Hepatocyte (in vitro differentiated cells): ENCODE measurements at regions not wholly inside any gene's neighbourhood (a gene's known extent, or its start where the extent isn't known, plus 50 kb on each side); places are given as distances from the start of the nearest gene placed in this dataset.

Source experiments
- DNase-seq: peaks from one replicate; pipeline ENCODE4 v3.0.0-alpha.2; 2016; ENCODE audit warnings: low spot score
- H2AFZ ChIP-seq: fragments of 200-600 bp; sonication (generic); 2 replicates; pipeline ENCODE4 v1.6.0; 2016; ENCODE audit warnings: antibody characterized with exemption, mild to moderate bottlenecking
- H3K27ac ChIP-seq: fragments of 200-600 bp; sonication (generic); 2 replicates; pipeline ENCODE4 v1.5.1; 2016; ENCODE audit warnings: mild to moderate bottlenecking
- H3K27me3 ChIP-seq: fragments of 200-600 bp; sonication (generic); 2 replicates; pipeline ENCODE4 v1.6.1; 2016
- H3K36me3 ChIP-seq: fragments of 200-600 bp; sonication (generic); replicated peaks from 2 replicates; pipeline ENCODE4 v1.5.1; 2016; ENCODE audit warnings: low read depth; ENCODE audit not compliant: insufficient read depth
- H3K4me1 ChIP-seq: fragments of 200-600 bp; sonication (generic); 2 replicates; pipeline ENCODE4 v1.5.1; 2016; ENCODE audit warnings: mild to moderate bottlenecking, moderate library complexity; ENCODE audit not compliant: insufficient read depth
- H3K4me2 ChIP-seq: fragments of 200-600 bp; sonication (generic); 2 replicates; pipeline ENCODE4 v1.6.0; 2016
- H3K4me3 ChIP-seq: fragments of 200-600 bp; sonication (generic); 2 replicates; pipeline ENCODE4 v1.5.1; 2016; ENCODE audit warnings: mild to moderate bottlenecking
- H3K79me2 ChIP-seq: fragments of 200-600 bp; sonication (generic); 2 replicates; pipeline ENCODE4 v1.6.0; 2017; ENCODE audit warnings: mild to moderate bottlenecking
- H3K9me2 ChIP-seq: fragments of 200-600 bp; sonication (generic); replicated peaks from 2 replicates; pipeline ENCODE4 v1.6.0; 2017; ENCODE audit warnings: mild to moderate bottlenecking; ENCODE audit not compliant: insufficient read depth
- H3K9me3 ChIP-seq: fragments of 200-600 bp; sonication (generic); 2 replicates; pipeline ENCODE4 v1.5.1; 2016; ENCODE audit warnings: low read depth, mild to moderate bottlenecking
- H4K20me1 ChIP-seq: fragments of 200-600 bp; sonication (generic); 2 replicates; pipeline ENCODE4 v1.6.0; 2016; ENCODE audit warnings: mild to moderate bottlenecking; ENCODE audit not compliant: insufficient read depth, poor library complexity, severe bottlenecking
- EZH2 ChIP-seq: fragments of 200-600 bp; sonication (generic); IDR thresholded peaks from 2 replicates; pipeline ENCODE4 v1.6.1; 2016; ENCODE audit warnings: antibody characterized with exemption, mild to moderate bottlenecking, borderline replicate concordance
- EZH2phosphoT487 ChIP-seq: fragments of 200-600 bp; sonication (generic); IDR thresholded peaks from one replicate; pipeline ENCODE4 v1.6.1; 2018; ENCODE audit warnings: antibody characterized with exemption, mild to moderate bottlenecking, low read depth, moderate library complexity; ENCODE audit not compliant: unreplicated experiment, severe bottlenecking
- WGBS: methylation state at CpG from one replicate; pipeline ENCODE4 v1.1.6; 2016; ENCODE audit warnings: low lambda C conversion rate; ENCODE audit errors: missing lambda C conversion rate; 5-methylcytosine and 5-hydroxymethylcytosine counted together
- TF ChIP-seq, protein P1 (sequence below): fragments of 200-600 bp; sonication (generic); IDR thresholded peaks from 2 replicates; pipeline ENCODE4 v1.5.1; 2016; ENCODE audit warnings: antibody characterized with exemption, mild to moderate bottlenecking; ENCODE audit not compliant: poor library complexity

- no peaks in the 10 kb centered on the region for H3K4me1 ChIP-seq
- H3K4me2 ChIP-seq: no peak overlapping the region
- no peaks in the 10 kb centered on the region for H3K27me3 ChIP-seq
- H3K27ac ChIP-seq: no peak overlapping the region
- TF ChIP-seq, protein P1, sequence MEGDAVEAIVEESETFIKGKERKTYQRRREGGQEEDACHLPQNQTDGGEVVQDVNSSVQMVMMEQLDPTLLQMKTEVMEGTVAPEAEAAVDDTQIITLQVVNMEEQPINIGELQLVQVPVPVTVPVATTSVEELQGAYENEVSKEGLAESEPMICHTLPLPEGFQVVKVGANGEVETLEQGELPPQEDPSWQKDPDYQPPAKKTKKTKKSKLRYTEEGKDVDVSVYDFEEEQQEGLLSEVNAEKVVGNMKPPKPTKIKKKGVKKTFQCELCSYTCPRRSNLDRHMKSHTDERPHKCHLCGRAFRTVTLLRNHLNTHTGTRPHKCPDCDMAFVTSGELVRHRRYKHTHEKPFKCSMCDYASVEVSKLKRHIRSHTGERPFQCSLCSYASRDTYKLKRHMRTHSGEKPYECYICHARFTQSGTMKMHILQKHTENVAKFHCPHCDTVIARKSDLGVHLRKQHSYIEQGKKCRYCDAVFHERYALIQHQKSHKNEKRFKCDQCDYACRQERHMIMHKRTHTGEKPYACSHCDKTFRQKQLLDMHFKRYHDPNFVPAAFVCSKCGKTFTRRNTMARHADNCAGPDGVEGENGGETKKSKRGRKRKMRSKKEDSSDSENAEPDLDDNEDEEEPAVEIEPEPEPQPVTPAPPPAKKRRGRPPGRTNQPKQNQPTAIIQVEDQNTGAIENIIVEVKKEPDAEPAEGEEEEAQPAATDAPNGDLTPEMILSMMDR: no peak
- TF ChIP-seq EZH2phosphoT487 (no peak), EZH2 (no peak)
- no peak overlapping the region for H2AFZ ChIP-seq
- WGBS: 73% methylated on average over 1 of the region's 1 CpG
- H3K36me3 ChIP-seq: no peaks in the 10 kb centered on the region
- H3K4me3 ChIP-seq: no peak overlapping the region
- H3K79me2 ChIP-seq: no peaks in the 10 kb centered on the region
- H3K9me3 ChIP-seq: no peaks in the 10 kb centered on the region
- no peak for DNase-seq
- H3K9me2 ChIP-seq: no peaks in the 10 kb centered on the region
- no peaks in the 10 kb centered on the region for H4K20me1 ChIP-seq
Measured at GRCh38 chr6:78487401-78487800, 379.9 kb upstream of the IRAK1BP1 start.

GRCh38 chr6:78489874-78490273 is 377.5 kb upstream of the IRAK1BP1 start:
- Histone ChIP-seq H2AFZ (no peak overlapping the region), H3K4me3 (no peak overlapping the region), H4K20me1 (no peaks in the 10 kb centered on the region), H3K9me2 (no peaks in the 10 kb centered on the region), H3K4me1 (no peaks in the 10 kb centered on the region), H3K27ac (no peak overlapping the region), H3K79me2 (no peaks in the 10 kb centered on the region), H3K27me3 (no peaks in the 10 kb centered on the region), H3K9me3 (no peaks in the 10 kb centered on the region), H3K4me2 (no peak overlapping the region), H3K36me3 (no peaks in the 10 kb centered on the region)
- WGBS: 63% methylated on average over 1 of the region's 1 CpG
- TF ChIP-seq, protein P1: no peak
- TF ChIP-seq EZH2 (no peak), EZH2phosphoT487 (no peak)
- DNase-seq: no peak

GRCh38 chr6:78492351-78493017 is 374.9 kb upstream of the IRAK1BP1 start:
- H3K79me2 ChIP-seq: no peaks in the 10 kb centered on the region
- no peak overlapping the region for H3K4me2 ChIP-seq
- H3K9me2 ChIP-seq: no peaks in the 10 kb centered on the region
- no peak overlapping the region for H2AFZ ChIP-seq
- TF ChIP-seq EZH2 (no peak), EZH2phosphoT487 (no peak)
- H3K4me3 ChIP-seq: no peak overlapping the region
- WGBS: 62% methylated on average over 4 of the region's 4 CpGs
- no peaks in the 10 kb centered on the region for H3K4me1 ChIP-seq
- H3K9me3 ChIP-seq: no peaks in the 10 kb centered on the region
- H3K27ac ChIP-seq: no peak overlapping the region
- no peaks in the 10 kb centered on the region for H3K27me3 ChIP-seq
- no peaks in the 10 kb centered on the region for H4K20me1 ChIP-seq
- DNase-seq: no peak
- no peaks in the 10 kb centered on the region for H3K36me3 ChIP-seq

DNA sequence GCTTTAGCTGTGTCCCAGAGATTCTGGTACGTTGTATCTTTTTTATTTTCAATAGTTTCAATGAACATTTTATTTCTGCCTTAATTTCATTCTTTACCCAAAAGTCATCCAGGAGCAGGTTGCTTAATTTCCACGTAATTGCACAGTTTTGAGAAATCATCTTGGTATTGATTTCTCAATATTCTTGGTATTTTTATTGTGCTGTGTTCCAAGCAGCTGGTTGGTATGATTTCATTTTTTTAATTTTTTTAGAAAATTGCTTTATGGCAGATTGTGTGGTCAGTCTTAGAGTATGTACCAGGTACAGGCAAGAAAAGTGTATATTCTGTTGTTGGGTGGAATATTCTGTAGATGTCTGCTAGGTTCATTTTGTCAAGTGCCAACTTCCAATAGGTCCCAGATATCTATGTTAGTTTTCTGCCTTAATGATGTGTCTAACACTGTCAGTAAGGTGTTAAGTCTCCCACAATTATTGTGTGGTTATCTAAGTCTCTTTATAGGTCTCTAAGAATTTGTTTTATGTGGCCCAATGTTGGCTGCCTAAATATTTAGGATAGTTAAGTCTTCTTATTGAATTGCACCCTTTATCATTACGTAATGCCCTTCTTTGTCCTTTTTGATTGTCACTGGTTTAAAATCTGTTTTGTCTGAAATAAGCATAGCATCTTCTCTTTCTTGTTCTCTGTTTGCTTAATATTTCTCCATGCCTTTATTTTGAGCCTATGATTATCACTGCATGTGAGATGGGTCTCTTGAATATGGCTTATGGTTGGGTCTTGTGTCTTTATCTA is 366.9 kb upstream of the IRAK1BP1 start:
- WGBS: 66% methylated on average over 3 of the region's 3 CpGs
- no peaks in the 10 kb centered on the region for H3K9me3 ChIP-seq
- TF ChIP-seq EZH2: no peak
- TF ChIP-seq, protein P1: no peak
- TF ChIP-seq EZH2phosphoT487: no peak

More for the DNA sequence above, 366.9 kb upstream of the IRAK1BP1 start:
- Histone ChIP-seq H3K4me2 (no peak overlapping the region), H3K9me2 (no peaks in the 10 kb centered on the region), H3K27ac (no peak overlapping the region), H3K36me3 (no peaks in the 10 kb centered on the region), H3K4me1 (no peaks in the 10 kb centered on the region), H3K79me2 (no peaks in the 10 kb centered on the region), H3K4me3 (no peak overlapping the region), H2AFZ (no peak overlapping the region), H4K20me1 (no peaks in the 10 kb centered on the region), H3K27me3 (no peaks in the 10 kb centered on the region)
- no peak for DNase-seq
